ENCODE measurements at regions not wholly inside any gene's neighbourhood (a gene's known extent, or its start where the extent isn't known, plus 50 kb on each side); places are given as distances from the start of the nearest gene placed in this dataset.
"Not testable (repeated sequence)": the region's sequence is repeated elsewhere in the genome, so short reads cannot be mapped to it uniquely, and the experiment has no call there.

GRCh38 chr10:33483816-33484190, 149.3 kb upstream of the NRP1 start:
- Mint-ChIP-seq H3K27me3 (ENCODE audit: low read depth) (peaks cover 4% of the 10 kb centered on the region), H3K4me3 (no peak overlapping the region), H3K4me1 (peaks cover 43% of the 10 kb centered on the region), H3K36me3 (ENCODE audit: low read depth) (no peaks in the 10 kb centered on the region), H3K27ac (peak overlapping the region in 2 of 3 experiments; percentile 70 to 79), H3K9me3 (no peaks in the 10 kb centered on the region)
- no peak for TF ChIP-seq CTCF (IDR thresholded peaks at IDR 0.05; ENCODE audit: unreplicated experiment in 3 of 3)

- Mint-ChIP-seq H3K9me3 (no peaks in the 10 kb centered on the region), H3K4me1 (peaks cover 45% of the 10 kb centered on the region), H3K4me3 (no peak overlapping the region), H3K27ac (peak overlapping the region; percentile 70 to 79 (median 74)), H3K36me3 (ENCODE audit: low read depth) (no peaks in the 10 kb centered on the region), H3K27me3 (ENCODE audit: low read depth) (peaks cover 4% of the 10 kb centered on the region)
- TF ChIP-seq CTCF (IDR thresholded peaks at IDR 0.05; ENCODE audit: unreplicated experiment in 3 of 3) = no peak
Observed at GRCh38 chr10:33483124-33483815, 148.8 kb upstream of the NRP1 start.

GRCh38 chr10:33482486-33482885, 148.0 kb upstream of the NRP1 start:
- no peak overlapping the region for H3K4me3 Mint-ChIP-seq
- no peaks in the 10 kb centered on the region for H3K36me3 Mint-ChIP-seq (ENCODE audit: low read depth)
- no peak for TF ChIP-seq CTCF (IDR thresholded peaks at IDR 0.05; ENCODE audit: unreplicated experiment in 3 of 3)
- no peaks in the 10 kb centered on the region for H3K9me3 Mint-ChIP-seq
- peaks cover 51% of the 10 kb centered on the region for H3K4me1 Mint-ChIP-seq
- H3K27me3 Mint-ChIP-seq (ENCODE audit: low read depth) = peaks cover 4% of the 10 kb centered on the region
- H3K27ac Mint-ChIP-seq = peak overlapping the region; percentile 29 to 74 (median 70)

GRCh38 chr10:33481184-33481583, 146.7 kb upstream of the NRP1 start:
- H3K27me3 Mint-ChIP-seq (ENCODE audit: low read depth) = peaks cover 4% of the 10 kb centered on the region
- H3K4me1 Mint-ChIP-seq = peaks cover 40% of the 10 kb centered on the region
- peak overlapping the region in 1 of 3 experiments; percentile 70 for H3K27ac Mint-ChIP-seq
- H3K4me3 Mint-ChIP-seq = no peak overlapping the region
- H3K36me3 Mint-ChIP-seq (ENCODE audit: low read depth) = no peaks in the 10 kb centered on the region
- peaks cover 2% of the 10 kb centered on the region for H3K9me3 Mint-ChIP-seq
- no peak for TF ChIP-seq CTCF (IDR thresholded peaks at IDR 0.05; ENCODE audit: unreplicated experiment in 3 of 3)

- H3K27ac Mint-ChIP-seq; H3K9me3 Mint-ChIP-seq; H3K27me3 Mint-ChIP-seq (ENCODE audit: low read depth); H3K4me3 Mint-ChIP-seq; H3K36me3 Mint-ChIP-seq (ENCODE audit: low read depth): not testable (repeated sequence)
- H3K4me1 Mint-ChIP-seq = peaks cover 37% of the 10 kb centered on the region
Observed at GRCh38 chr10:33480417-33480816, 145.9 kb upstream of the NRP1 start.

GRCh38 chr10:33478675-33479125, 144.2 kb upstream of the NRP1 start:
- TF ChIP-seq CTCF (IDR thresholded peaks at IDR 0.05; ENCODE audit: unreplicated experiment in 3 of 3) = no peak
- Mint-ChIP-seq H3K27me3 (ENCODE audit: low read depth) (no peaks in the 10 kb centered on the region), H3K4me3 (no peak overlapping the region), H3K36me3 (ENCODE audit: low read depth) (no peaks in the 10 kb centered on the region), H3K9me3 (peaks cover 2% of the 10 kb centered on the region), H3K27ac (peak overlapping the region in 1 of 3 experiments; percentile 32), H3K4me1 (peaks cover 26% of the 10 kb centered on the region)

All from nephron (organoid).